HepG2 (cell line): ENCODE measurements at regions not wholly inside any gene's neighbourhood (a gene's known extent, or its start where the extent isn't known, plus 50 kb on each side); places are given as distances from the start of the nearest gene placed in this dataset.

Experiments used
- ATAC-seq: fragments of 200-7000 bp; cut with Tn5 transposase; 3 replicates; pipeline ENCODE4 v1.9.1; 2020; ENCODE audit warnings: mild to moderate bottlenecking, moderate library complexity
- BruUV-seq: library from RNA; stranded (reverse); fragments of 400-500 nt; replicated peaks from 2 replicates; lab custom pipeline; 2021; lab: Mats Ljungman, UMichigan
- CTCF ChIA-PET: fragments of 300-600 bp; formaldehyde crosslinking; extraction: SDS; loops from one replicate; lab custom pipeline; 2021; ENCODE audit warnings: low total read pairs, inconsistent platforms, low intra/inter-chr PET ratio; lab: Yijun Ruan, JAX
- POLR2A ChIA-PET: fragments of 350-600 bp; sonication (Branson Sonifier 250); formaldehyde crosslinking; loops from one replicate; lab custom pipeline; 2020; ENCODE audit warnings: antibody characterized with exemption, inconsistent platforms; lab: Yijun Ruan, JAX
- DNase-seq: peaks from one replicate; pipeline ENCODE4 v3.0.0-alpha.2; 2015; ENCODE audit warnings: low spot score
- FAIRE-seq: peaks from 3 replicates; lab custom pipeline; 2011; peaks lifted over from hg19 to GRCh38; lab: Jason Lieb, UNC
- H2AFZ ChIP-seq: one replicate; pipeline ENCODE4 v1.6.1; 2011; ENCODE audit warnings: low read length, inconsistent platforms
- H3K27ac ChIP-seq: fragments of 300-600 bp; 3 replicates; pipeline ENCODE4 v1.8.0; 2011; ENCODE audit warnings: mixed run types, mild to moderate bottlenecking, mixed read lengths, low read length, inconsistent platforms; ENCODE audit not compliant: insufficient read depth; ENCODE audit errors: extremely low read length
- H3K27me3 ChIP-seq, 2 experiments: fragments of 200-600 bp in 1 of 2; 2 replicates in 1 of 2; 3 replicates in 1 of 2; pipeline versions ENCODE4 v1.6.0 to v1.8.0; 2011; ENCODE audit warnings: low read length in 2 of 2, mild to moderate bottlenecking in 2 of 2, moderate library complexity in 2 of 2, inconsistent platforms in 1 of 2; ENCODE audit not compliant: insufficient read depth in 2 of 2, control insufficient read depth in 1 of 2
- H3K36me3 ChIP-seq, 2 experiments: fragments of 200-600 bp in 1 of 2; replicated peaks in 1 of 2; 2 replicates in 1 of 2; 3 replicates in 1 of 2; pipeline versions ENCODE4 v1.5.1 to v1.8.0; 2011; ENCODE audit warnings: low read length in 2 of 2, inconsistent platforms in 1 of 2; ENCODE audit not compliant: insufficient read depth in 2 of 2, control insufficient read depth in 1 of 2
- H3K4me1 ChIP-seq: 2 replicates; pipeline ENCODE4 v1.5.1; 2012; ENCODE audit warnings: low read length, inconsistent platforms; ENCODE audit not compliant: insufficient read depth
- H3K4me2 ChIP-seq: 2 replicates; pipeline ENCODE4 v1.6.0; 2011; ENCODE audit warnings: low read depth, low read length, inconsistent platforms
- H3K4me3 ChIP-seq, 3 experiments: fragments of 200-600 bp in 1 of 3; sonication (generic), shearing (Covaris generic) in 1 of 3; replicated peaks in 1 of 3; 2 replicates each; pipeline ENCODE4 v1.5.1; 2011 to 2016; ENCODE audit warnings: low read length in 3 of 3, inconsistent platforms in 2 of 3, low read depth in 2 of 3, mild to moderate bottlenecking in 2 of 3, control low read depth in 1 of 3, mixed read lengths in 1 of 3; ENCODE audit not compliant: insufficient read depth in 1 of 3
- H3K79me2 ChIP-seq: one replicate; pipeline ENCODE4 v1.6.1; 2011; ENCODE audit warnings: low read length, inconsistent platforms; ENCODE audit not compliant: insufficient read depth
- H3K9ac ChIP-seq: 2 replicates; pipeline ENCODE4 v1.6.0; 2011; ENCODE audit warnings: mild to moderate bottlenecking, low read depth, low read length, inconsistent platforms; ENCODE audit not compliant: insufficient read depth
- H3K9me3 ChIP-seq: 2 replicates; pipeline ENCODE4 v1.5.1; 2012; ENCODE audit warnings: mild to moderate bottlenecking, low read length
- H4K20me1 ChIP-seq: 2 replicates; pipeline ENCODE4 v1.6.0; 2011; ENCODE audit warnings: inconsistent platforms, mild to moderate bottlenecking, low read length, moderate library complexity; ENCODE audit not compliant: insufficient read depth
- AHR ChIP-seq: IDR thresholded peaks from 2 replicates; pipeline ENCODE4 v1.6.1; 2018; ENCODE audit warnings: missing genetic modification reagents, missing compliant biosample characterization
- DMAP1 ChIP-seq: IDR thresholded peaks from 2 replicates; pipeline ENCODE4 v1.6.1; 2016
- RFXAP ChIP-seq: sonication (generic); formaldehyde crosslinking; IDR thresholded peaks from 2 replicates; pipeline ENCODE4 v1.4.0; 2020; ENCODE audit warnings: missing genetic modification reagents, borderline replicate concordance
- ZNF660 ChIP-seq: sonication (generic); formaldehyde crosslinking; IDR thresholded peaks from 2 replicates; pipeline ENCODE4 v1.5.1; 2020; ENCODE audit warnings: mild to moderate bottlenecking, low read depth, missing genetic modification reagents, borderline replicate concordance
- ZNF790 ChIP-seq: sonication (generic); formaldehyde crosslinking; IDR thresholded peaks from 2 replicates; pipeline ENCODE4 v1.8.0; 2022; ENCODE audit warnings: missing genetic modification reagents, mild to moderate bottlenecking, borderline replicate concordance
- WGBS: methylation state at CpG from one replicate; pipeline ENCODE4 v1.1.6; 2017; ENCODE audit warnings: low lambda C conversion rate; 5-methylcytosine and 5-hydroxymethylcytosine counted together
- in situ Hi-C: cut with HindIII; loops from 2 replicates; pipeline ENCODE4 v1.10.0; 2017; ENCODE audit warnings: low pct_unique_long_range_greater_than_20kb; ENCODE audit not compliant: extremely low pct_ligation_motif_present
- intact Hi-C: fragments of 100-400 bp; cut with micrococcal nuclease; formaldehyde crosslinking; loops from one replicate; pipeline ENCODE4 v1.10.0; 2022; ENCODE audit not compliant: unreplicated experiment
- TF ChIP-seq, protein P1 (sequence below): sonication (generic); formaldehyde crosslinking; IDR thresholded peaks from 2 replicates; pipeline ENCODE4 v1.5.0; 2020; ENCODE audit warnings: missing genetic modification reagents, mild to moderate bottlenecking, borderline replicate concordance
- TF ChIP-seq, protein P2 (sequence below): sonication (generic); formaldehyde crosslinking; IDR thresholded peaks from 2 replicates; pipeline ENCODE4 v1.4.0; 2020; ENCODE audit warnings: missing genetic modification reagents
- TF ChIP-seq, protein P3 (sequence below): sonication (generic); formaldehyde crosslinking; IDR thresholded peaks from 2 replicates; pipeline ENCODE4 v1.8.1; 2023; ENCODE audit warnings: mild to moderate bottlenecking, missing genetic modification reagents, borderline replicate concordance
- TF ChIP-seq, protein P4 (sequence below): IDR thresholded peaks from 2 replicates; pipeline ENCODE4 v1.6.1; 2012; ENCODE audit warnings: inconsistent platforms

DNA sequence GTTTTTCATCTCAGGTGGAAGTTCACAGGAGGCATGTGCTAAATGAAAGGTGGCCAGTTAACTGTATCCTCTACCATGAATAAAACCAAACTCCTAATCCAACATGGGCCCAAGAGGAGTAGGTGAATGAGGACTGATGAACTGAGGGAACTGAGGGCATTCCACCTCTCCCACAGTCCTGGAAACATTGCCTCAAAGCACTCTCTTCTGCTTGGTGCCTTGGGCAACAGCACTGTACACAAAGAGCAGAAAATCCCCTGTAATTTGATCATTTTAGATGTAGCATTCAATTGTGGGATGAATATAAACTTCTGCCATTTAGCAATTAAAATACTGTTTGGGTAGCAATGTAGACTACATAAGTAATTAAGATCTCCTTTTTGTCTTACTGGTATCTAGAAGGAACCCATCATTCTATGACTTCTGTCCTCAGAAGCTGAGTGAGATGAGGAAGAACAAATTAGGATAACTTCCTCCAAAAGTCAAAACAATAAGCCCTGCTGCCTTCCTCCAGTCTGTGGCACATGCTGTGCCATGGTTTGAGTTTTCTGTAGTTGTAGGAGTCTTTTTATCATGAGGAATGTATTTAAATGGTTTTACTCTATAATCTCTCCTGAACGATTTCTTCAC, 86.7 kb upstream of the ZEB2 start:
- Histone ChIP-seq H2AFZ (no peak overlapping the region), H3K4me2 (no peak overlapping the region), H3K4me1 (no peaks in the 10 kb centered on the region), H3K9ac (no peak overlapping the region), H3K36me3 (no peaks in the 10 kb centered on the region), H3K9me3 (no peaks in the 10 kb centered on the region), H3K4me3 (no peak overlapping the region), H3K27ac (no peak overlapping the region), H4K20me1 (no peaks in the 10 kb centered on the region), H3K27me3 (no peaks in the 10 kb centered on the region), H3K79me2 (no peaks in the 10 kb centered on the region)
- in situ Hi-C loops: no loop called here
- FAIRE-seq: no peak
- CTCF ChIA-PET: no interaction called here
- TF ChIP-seq ZNF790 (CRISPR knock-in tag) (no peak), DMAP1 (no peak), AHR (CRISPR knock-in tag) (no peak), ZNF660 (no peak), RFXAP (no peak)
- TF ChIP-seq, protein P1, sequence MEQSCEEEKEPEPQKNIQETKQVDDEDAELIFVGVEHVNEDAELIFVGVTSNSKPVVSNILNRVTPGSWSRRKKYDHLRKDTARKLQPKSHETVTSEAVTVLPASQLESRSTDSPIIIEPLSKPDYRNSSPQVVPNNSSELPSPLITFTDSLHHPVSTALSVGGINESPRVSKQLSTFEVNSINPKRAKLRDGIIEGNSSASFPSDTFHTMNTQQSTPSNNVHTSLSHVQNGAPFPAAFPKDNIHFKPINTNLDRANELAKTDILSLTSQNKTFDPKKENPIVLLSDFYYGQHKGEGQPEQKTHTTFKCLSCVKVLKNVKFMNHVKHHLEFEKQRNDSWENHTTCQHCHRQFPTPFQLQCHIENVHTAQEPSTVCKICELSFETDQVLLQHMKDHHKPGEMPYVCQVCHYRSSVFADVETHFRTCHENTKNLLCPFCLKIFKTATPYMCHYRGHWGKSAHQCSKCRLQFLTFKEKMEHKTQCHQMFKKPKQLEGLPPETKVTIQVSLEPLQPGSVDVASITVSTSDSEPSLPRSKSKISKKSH (CRISPR knock-in tag): no peak
- TF ChIP-seq, protein P2, sequence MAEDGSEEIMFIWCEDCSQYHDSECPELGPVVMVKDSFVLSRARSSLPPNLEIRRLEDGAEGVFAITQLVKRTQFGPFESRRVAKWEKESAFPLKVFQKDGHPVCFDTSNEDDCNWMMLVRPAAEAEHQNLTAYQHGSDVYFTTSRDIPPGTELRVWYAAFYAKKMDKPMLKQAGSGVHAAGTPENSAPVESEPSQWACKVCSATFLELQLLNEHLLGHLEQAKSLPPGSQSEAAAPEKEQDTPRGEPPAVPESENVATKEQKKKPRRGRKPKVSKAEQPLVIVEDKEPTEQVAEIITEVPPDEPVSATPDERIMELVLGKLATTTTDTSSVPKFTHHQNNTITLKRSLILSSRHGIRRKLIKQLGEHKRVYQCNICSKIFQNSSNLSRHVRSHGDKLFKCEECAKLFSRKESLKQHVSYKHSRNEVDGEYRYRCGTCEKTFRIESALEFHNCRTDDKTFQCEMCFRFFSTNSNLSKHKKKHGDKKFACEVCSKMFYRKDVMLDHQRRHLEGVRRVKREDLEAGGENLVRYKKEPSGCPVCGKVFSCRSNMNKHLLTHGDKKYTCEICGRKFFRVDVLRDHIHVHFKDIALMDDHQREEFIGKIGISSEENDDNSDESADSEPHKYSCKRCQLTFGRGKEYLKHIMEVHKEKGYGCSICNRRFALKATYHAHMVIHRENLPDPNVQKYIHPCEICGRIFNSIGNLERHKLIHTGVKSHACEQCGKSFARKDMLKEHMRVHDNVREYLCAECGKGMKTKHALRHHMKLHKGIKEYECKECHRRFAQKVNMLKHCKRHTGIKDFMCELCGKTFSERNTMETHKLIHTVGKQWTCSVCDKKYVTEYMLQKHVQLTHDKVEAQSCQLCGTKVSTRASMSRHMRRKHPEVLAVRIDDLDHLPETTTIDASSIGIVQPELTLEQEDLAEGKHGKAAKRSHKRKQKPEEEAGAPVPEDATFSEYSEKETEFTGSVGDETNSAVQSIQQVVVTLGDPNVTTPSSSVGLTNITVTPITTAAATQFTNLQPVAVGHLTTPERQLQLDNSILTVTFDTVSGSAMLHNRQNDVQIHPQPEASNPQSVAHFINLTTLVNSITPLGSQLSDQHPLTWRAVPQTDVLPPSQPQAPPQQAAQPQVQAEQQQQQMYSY: no peak
- TF ChIP-seq, protein P3, sequence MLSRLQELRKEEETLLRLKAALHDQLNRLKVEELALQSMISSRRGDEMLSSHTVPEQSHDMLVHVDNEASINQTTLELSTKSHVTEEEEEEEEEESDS: no peak
- TF ChIP-seq, protein P4, sequence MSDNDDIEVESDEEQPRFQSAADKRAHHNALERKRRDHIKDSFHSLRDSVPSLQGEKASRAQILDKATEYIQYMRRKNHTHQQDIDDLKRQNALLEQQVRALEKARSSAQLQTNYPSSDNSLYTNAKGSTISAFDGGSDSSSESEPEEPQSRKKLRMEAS: no peak
- BruUV-seq: no TSS peak
- POLR2A ChIA-PET: no interaction called here
- 0% methylated on average over 1 of the region's 1 CpG for WGBS
- intact Hi-C loops: no loop called here
- no peak for ATAC-seq
- DNase-seq: no peak
